ENCODE measurements at regions not wholly inside any gene's neighbourhood (a gene's known extent, or its start where the extent isn't known, plus 50 kb on each side); places are given as distances from the start of the nearest gene placed in this dataset.

DNA sequence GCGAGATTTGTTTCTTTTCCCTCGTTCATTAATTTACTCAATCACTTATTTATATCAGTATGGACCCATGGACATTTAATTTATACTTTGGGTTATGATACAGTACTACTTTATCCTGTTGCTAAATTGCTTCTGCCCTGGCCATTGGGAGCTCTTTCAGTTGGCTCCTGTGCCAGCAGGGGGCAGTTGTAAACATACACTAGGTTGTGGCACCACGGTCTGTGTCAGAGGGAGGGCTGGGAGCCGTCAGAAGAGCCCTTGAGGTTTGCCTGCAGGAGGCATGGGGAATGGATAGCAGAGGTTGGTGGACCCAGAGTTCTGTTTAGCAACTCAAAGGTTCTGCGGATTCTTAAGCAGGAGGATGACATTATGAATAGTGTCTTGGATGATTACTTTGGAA is 94.3 kb downstream of the ERCC5 start:
- DNase-seq, result no peak
- intact Hi-C loops (cut with DNase I), result no loop called here

DNA sequence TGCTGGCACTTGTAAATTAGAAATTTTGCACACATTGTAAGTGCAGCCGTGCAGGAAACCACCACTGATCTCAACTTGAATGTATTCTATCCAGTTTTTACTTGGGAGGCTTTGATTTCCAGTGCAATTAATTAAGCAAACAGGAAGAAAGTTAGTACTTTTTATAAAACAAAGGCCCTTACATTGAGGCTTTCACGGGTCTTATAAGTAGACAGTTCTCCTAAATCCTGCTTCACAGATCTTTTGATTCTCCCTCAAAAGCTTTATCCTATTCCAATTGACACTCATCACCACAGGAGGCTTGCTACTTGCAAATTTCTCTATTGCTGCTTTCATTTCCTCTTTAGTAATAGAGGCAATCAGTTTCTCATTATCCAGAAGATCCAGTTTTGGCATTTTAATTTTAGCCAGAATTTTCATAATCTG is 90.1 kb downstream of the ERCC5 start:
- intact Hi-C loops (cut with DNase I), result no loop called here

DNA sequence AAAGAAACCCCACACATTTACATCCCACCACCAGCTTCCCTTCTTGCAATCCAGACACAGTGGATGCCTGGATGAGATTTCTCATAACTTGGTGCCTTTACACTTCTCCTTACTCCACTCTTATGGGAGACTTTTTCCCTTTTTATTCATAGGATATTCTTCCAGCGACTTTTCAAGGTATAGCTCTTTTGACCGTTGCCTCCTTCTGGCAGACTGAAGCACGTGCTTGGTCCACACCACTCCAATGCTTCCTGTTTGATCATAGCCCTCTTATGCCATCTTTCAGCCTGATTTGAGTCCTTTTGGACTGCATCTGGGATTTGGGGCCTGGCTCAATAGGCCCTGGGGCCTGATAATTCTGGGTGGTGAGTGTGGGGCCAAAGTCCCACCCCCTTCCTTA is 87.7 kb downstream of the ERCC5 start:
- no peak for DNase-seq
- intact Hi-C loops (cut with DNase I), result no loop called here

More for the DNA sequence above, 90.1 kb downstream of the ERCC5 start:
- no peak for DNase-seq

DNA sequence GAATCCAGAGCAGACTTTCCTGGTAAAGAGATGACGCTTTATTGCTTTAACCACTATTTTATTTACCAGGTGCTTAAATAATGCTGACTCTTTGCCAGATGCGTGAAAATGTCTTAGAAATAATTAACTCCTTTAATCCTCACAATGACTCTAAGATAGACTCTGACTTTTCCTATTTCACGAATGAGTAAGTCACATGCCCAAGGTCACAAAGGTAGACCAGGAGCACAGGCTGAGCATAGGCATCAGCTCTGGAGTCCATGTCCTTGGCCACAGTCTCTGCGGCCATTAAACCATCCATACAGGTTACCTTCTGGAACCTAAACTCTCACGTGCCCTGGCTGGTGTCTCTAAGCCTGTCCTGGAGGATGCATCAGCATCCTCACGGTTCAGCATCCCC is 87.3 kb downstream of the ERCC5 start:
- DNase-seq, result no peak
- intact Hi-C loops (cut with DNase I), result no loop called here

DNA sequence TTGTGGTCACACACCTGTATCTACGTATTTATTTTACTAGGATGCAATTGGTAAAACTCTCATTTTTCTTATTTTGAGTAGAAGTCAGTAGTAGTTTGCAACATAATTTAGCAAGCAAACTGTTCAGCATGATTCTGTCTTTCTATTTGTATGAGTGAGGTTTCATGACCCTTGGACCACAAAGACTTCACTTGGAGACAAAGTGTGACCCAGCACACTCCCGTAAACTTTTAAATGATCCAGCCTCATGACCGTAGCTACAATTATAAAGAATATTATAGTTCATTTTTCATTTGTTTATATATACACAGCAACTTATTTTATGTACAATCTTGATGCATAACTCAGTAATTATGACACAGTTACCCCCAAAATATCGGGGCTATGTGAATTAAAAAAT is 86.5 kb downstream of the ERCC5 start:
- intact Hi-C loops (cut with DNase I), result no loop called here
- DNase-seq, result no peak

DNA sequence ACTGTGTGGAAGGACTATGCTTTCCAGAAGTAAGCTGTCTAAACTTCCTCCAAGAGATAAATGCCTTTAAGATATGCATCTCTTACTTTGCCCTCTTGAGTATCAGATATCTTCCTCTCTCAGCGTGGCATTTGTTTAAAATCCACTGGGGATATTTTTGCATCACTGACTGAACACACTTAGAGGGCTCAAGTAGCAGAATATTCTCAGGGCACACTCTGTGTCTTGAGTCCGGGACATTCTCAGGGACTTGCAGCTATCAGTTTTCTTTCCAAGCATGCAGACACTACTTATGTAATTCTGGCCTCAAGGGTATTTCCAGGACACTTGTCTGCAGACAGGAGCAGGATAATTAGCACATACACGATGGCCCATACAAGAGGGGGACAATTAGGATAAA is 84.7 kb downstream of the ERCC5 start:
- intact Hi-C loops (cut with DNase I), result no loop called here
- no peak for DNase-seq

DNA sequence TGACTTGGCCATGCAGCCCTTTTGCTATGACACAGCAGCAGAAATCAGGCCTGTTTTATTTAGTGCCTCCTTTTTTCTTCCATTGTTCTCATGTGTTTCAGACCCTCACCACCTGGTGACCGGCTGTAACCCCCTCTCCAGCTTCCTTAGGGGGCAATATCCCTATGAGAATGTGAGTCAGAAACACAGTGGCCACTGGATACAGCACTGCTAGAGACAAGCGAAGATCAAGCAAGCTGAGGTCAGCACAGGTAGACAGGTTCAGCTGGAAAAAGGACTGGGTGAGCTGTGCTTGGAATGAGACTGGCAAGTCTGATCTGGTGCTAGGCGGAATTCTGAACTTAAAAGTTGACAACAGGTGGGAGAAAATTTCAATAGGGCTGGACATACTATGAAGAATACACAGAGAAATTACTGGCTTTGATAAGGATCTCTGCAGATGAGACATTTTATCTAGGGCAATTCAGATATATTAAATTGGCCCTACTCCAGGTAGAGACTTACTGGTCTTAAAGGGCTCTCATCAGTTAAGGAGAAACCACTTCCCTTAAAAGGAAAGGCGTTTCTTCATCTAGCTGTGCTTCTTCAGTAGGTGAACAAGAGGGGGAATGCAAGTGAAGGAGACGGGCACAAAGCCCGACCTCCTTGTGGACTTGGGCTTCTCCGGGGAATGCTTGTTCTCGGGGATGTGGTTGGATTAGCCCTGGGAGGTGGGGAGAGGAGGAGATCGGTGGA is 83.3 kb downstream of the ERCC5 start:
- intact Hi-C loops (cut with DNase I), result no loop called here
- no peak for DNase-seq
